Ishikawa (cell line): ENCODE measurements at regions not wholly inside any gene's neighbourhood (a gene's known extent, or its start where the extent isn't known, plus 50 kb on each side); places are given as distances from the start of the nearest gene placed in this dataset.

Experiments
- CEBPB ChIP-seq: IDR thresholded peaks from 2 replicates; pipeline ENCODE4 v1.6.1; 2012
- CREB1 ChIP-seq: IDR thresholded peaks from 2 replicates; pipeline ENCODE4 v1.6.1; 2012; ENCODE audit warnings: low read depth
- EGR1 ChIP-seq: IDR thresholded peaks from 2 replicates; pipeline ENCODE4 v1.6.1; 2012
- EP300 ChIP-seq: IDR thresholded peaks from 2 replicates; pipeline ENCODE4 v1.6.1; 2012; ENCODE audit warnings: borderline replicate concordance
- FOXM1 ChIP-seq: IDR thresholded peaks from 2 replicates; pipeline ENCODE4 v1.6.1; 2012; ENCODE audit warnings: low read depth, borderline replicate concordance
- NFIC ChIP-seq: IDR thresholded peaks from 2 replicates; pipeline ENCODE4 v1.6.1; 2012
- RAD21 ChIP-seq: IDR thresholded peaks from 2 replicates; pipeline ENCODE4 v1.6.1; 2012; ENCODE audit warnings: low read depth
- REST ChIP-seq: IDR thresholded peaks from 2 replicates; pipeline ENCODE4 v1.6.1; 2012; ENCODE audit warnings: low read depth, mild to moderate bottlenecking
- TAF1 ChIP-seq: IDR thresholded peaks from 2 replicates; pipeline ENCODE4 v1.6.1; 2012; ENCODE audit warnings: low read depth, mild to moderate bottlenecking
- TEAD4 ChIP-seq: IDR thresholded peaks from 2 replicates; pipeline ENCODE4 v1.6.1; 2012
- YY1 ChIP-seq: IDR thresholded peaks from 2 replicates; pipeline ENCODE4 v1.6.1; 2012; ENCODE audit warnings: low read depth
- ZBTB7A ChIP-seq: IDR thresholded peaks from 2 replicates; pipeline ENCODE4 v1.6.1; 2012; ENCODE audit warnings: low read depth
- TF ChIP-seq, protein P1 (sequence below): IDR thresholded peaks from 2 replicates; pipeline ENCODE4 v1.6.1; 2012

GRCh38 chr9:119951090-119951489, 581.9 kb upstream of the BRINP1 start:
- no peak for TF ChIP-seq RAD21
- TF ChIP-seq EGR1 = no peak
- TF ChIP-seq TAF1 = no peak
- no peak for TF ChIP-seq REST
- TF ChIP-seq, protein P1, sequence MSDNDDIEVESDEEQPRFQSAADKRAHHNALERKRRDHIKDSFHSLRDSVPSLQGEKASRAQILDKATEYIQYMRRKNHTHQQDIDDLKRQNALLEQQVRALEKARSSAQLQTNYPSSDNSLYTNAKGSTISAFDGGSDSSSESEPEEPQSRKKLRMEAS = no peak
- no peak for TF ChIP-seq CEBPB
- no peak for TF ChIP-seq YY1
- TF ChIP-seq FOXM1 = no peak
- no peak for TF ChIP-seq EP300
- no peak for TF ChIP-seq NFIC
- TF ChIP-seq ZBTB7A = no peak
- no peak for TF ChIP-seq TEAD4
- no peak for TF ChIP-seq CREB1
